ENCODE measurements at regions not wholly inside any gene's neighbourhood (a gene's known extent, or its start where the extent isn't known, plus 50 kb on each side); places are given as distances from the start of the nearest gene placed in this dataset.

- Mint-ChIP-seq H3K4me3 (no peak overlapping the region), H3K9me3 (ENCODE audit: insufficient read depth) (no peaks in the 10 kb centered on the region), H3K27me3 (ENCODE audit: low read depth) (peaks cover 7% of the 10 kb centered on the region), H3K4me1 (ENCODE audit: low read depth) (no peaks in the 10 kb centered on the region), H3K27ac (no peak overlapping the region), H3K36me3 (ENCODE audit: low read depth) (no peaks in the 10 kb centered on the region)
- DNase-seq (no peak), ATAC-seq (no peak)
- POLR2A ChIA-PET, result no interaction called here
- CTCF ChIA-PET, result interaction anchor here (0.8 to 1.4 kb wide), 2 partner anchors 12 to 20 kb away, joined by 3 to 4 read pairs; no protein-coding TSS in a partner anchor
Observed at GRCh38 chr4:71691416-71692073, 92.3 kb downstream of the GC start.

DNA sequence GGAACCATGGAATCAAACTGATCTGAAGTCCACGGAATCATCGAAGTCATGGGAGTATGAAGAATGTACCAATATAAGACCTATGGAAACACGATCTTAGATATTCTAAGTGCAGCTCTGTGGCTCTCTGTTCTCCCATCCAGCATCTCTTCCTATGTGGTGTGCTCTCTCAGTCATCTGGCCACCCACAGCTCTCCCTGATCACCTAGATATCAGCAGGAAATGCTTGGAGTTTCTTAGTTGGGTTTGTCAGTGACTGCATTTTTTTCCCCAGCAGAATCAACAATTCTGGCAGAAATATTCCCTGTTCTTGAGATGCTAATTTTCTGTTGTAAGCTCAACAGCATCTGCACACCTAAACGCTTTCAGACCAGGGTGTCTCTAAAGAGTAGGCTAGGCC is 94.1 kb downstream of the GC start:
- no peak overlapping the region for H3K27ac Mint-ChIP-seq
- no peak overlapping the region for H3K4me3 Mint-ChIP-seq
- CTCF ChIA-PET, result no interaction called here
- no peaks in the 10 kb centered on the region for H3K4me1 Mint-ChIP-seq (ENCODE audit: low read depth)
- H3K9me3 Mint-ChIP-seq (ENCODE audit: insufficient read depth), result no peaks in the 10 kb centered on the region
- H3K36me3 Mint-ChIP-seq (ENCODE audit: low read depth), result no peaks in the 10 kb centered on the region
- ATAC-seq (no peak), DNase-seq (no peak)
- POLR2A ChIA-PET, result no interaction called here
- H3K27me3 Mint-ChIP-seq (ENCODE audit: low read depth), result peaks cover 2% of the 10 kb centered on the region

DNA sequence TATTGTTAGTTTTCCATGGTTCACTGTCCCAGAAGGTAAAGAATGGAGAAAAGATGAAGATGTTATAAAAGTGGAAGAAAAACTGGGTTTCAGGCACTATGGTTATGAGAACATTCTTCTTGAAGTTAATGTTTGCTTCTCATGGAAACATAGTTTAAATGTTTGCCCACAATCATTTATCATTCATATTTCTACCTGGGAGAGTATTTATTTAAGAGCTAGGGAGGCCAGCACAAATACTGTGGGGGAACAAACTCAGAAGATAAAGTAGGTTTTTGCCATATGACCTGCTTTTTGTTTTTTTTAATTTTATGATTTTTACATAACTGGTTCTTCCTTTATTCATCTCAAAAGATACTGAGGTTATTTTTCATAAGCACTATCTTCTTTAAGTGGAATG is 96.8 kb downstream of the GC start:
- H3K36me3 Mint-ChIP-seq (ENCODE audit: low read depth), result no peaks in the 10 kb centered on the region
- DNase-seq, result no peak
- peaks cover 4% of the 10 kb centered on the region for H3K27me3 Mint-ChIP-seq (ENCODE audit: low read depth)
- no peaks in the 10 kb centered on the region for H3K4me1 Mint-ChIP-seq (ENCODE audit: low read depth)
- CTCF ChIA-PET, result no interaction called here
- ATAC-seq, result no peak
- H3K9me3 Mint-ChIP-seq (ENCODE audit: insufficient read depth), result no peaks in the 10 kb centered on the region
- H3K27ac Mint-ChIP-seq, result no peak overlapping the region
- H3K4me3 Mint-ChIP-seq, result no peak overlapping the region
- POLR2A ChIA-PET, result no interaction called here

- Mint-ChIP-seq H3K4me3 (no peak overlapping the region), H3K36me3 (ENCODE audit: low read depth) (no peaks in the 10 kb centered on the region), H3K27me3 (ENCODE audit: low read depth) (peaks cover 4% of the 10 kb centered on the region), H3K9me3 (ENCODE audit: insufficient read depth) (no peaks in the 10 kb centered on the region), H3K4me1 (ENCODE audit: low read depth) (no peaks in the 10 kb centered on the region), H3K27ac (no peak overlapping the region)
- ChIA-PET CTCF (no interaction called here), POLR2A (no interaction called here)
- ATAC-seq (no peak), DNase-seq (no peak)
Observed at GRCh38 chr4:71685975-71686374, 97.9 kb downstream of the GC start.

DNA sequence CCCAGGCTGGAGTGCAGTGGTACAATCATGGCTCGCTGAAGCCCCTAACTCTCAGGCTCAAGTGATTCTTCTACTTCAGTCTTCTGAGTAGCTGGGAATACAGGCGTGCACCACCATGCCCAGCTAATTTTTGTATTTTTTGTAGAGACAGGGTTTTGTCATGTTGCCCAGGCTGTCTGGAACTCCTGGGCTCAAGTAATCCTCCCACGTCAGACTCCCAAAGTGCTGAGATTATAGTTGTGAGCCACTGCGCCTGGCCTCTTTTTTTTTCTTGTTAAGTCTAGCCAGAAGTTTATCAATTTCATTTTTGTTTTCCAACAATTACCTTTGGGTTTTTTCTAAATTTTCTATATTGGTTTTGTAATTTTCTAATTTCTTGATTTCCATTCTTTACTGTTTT is 100.6 kb downstream of the GC start:
- no peak overlapping the region for H3K4me3 Mint-ChIP-seq
- peaks cover 6% of the 10 kb centered on the region for H3K27me3 Mint-ChIP-seq (ENCODE audit: low read depth)
- no peak for DNase-seq
- H3K9me3 Mint-ChIP-seq (ENCODE audit: insufficient read depth), result no peaks in the 10 kb centered on the region
- H3K27ac Mint-ChIP-seq, result no peak overlapping the region
- ChIA-PET CTCF (no interaction called here), POLR2A (no interaction called here)
- H3K36me3 Mint-ChIP-seq (ENCODE audit: low read depth), result no peaks in the 10 kb centered on the region
- H3K4me1 Mint-ChIP-seq (ENCODE audit: low read depth), result no peaks in the 10 kb centered on the region
- no peak for ATAC-seq

DNA sequence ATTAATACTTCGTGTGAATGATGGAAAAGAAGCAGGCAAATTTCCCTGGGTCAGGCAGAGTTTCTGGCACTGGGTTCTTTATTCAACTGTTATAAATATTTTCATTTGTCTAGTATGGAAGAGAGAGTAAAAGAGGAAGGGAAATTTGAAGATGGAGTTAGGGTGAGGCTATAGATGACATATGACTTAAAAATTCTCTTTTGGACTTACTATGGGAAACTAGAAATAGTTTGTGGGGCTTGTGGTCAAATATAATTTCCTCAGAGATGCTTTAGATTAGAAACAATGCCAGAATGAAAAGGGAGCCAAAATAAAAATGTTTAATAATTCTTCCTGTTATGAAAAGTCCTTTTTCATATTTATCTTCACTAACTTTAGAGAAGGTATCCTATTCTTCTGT is 103.2 kb downstream of the GC start:
- Mint-ChIP-seq H3K27ac (no peak overlapping the region), H3K4me3 (no peak overlapping the region)
- POLR2A ChIA-PET, result no interaction called here

DNA sequence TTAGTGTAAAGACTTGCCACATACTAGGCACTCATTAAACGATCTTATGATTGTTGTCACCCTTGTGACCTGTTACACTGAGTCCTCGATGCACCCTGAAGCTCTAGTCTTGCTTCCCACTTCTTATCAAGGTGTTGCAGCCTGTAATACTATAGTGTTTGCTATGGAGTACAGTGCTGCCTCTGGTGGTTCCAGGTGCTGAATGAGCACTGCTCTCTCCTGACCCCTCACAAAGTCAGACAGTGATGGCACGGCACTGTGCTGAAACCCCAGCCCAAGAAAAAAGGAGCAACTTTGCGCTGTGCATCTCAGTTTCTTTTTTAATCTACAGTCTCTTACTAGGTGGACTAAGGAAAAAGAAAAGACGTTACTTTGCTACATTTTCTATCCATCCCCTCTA is 106.3 kb downstream of the GC start:
- no peak for ATAC-seq
- CTCF ChIA-PET, result no interaction called here

More for the DNA sequence above, 103.2 kb downstream of the GC start:
- CTCF ChIA-PET, result no interaction called here
- H3K27me3 Mint-ChIP-seq (ENCODE audit: low read depth), result peaks cover 4% of the 10 kb centered on the region
- no peaks in the 10 kb centered on the region for H3K9me3 Mint-ChIP-seq (ENCODE audit: insufficient read depth)
- no peak for ATAC-seq
- no peaks in the 10 kb centered on the region for H3K36me3 Mint-ChIP-seq (ENCODE audit: low read depth)
- no peaks in the 10 kb centered on the region for H3K4me1 Mint-ChIP-seq (ENCODE audit: low read depth)
- no peak for DNase-seq

DNA sequence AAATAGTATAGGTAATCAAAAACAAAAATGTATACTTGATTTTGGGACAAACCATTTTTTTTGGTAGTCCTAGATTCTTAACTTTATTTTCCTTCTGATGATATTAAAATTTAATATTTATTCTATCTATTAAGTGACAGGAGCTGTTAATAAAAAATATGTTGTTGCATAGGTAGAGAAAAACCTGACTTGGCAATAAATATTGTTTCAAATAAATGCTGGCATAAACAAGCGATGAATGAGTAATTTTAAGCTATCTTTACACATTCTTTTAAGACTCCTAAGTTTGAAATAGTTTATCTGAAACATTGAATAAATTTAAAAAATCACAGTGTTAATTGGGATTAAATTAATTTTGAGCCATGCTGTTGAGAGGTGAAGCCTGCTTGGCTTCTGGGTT is 114.6 kb downstream of the GC start:
- POLR2A ChIA-PET, result no interaction called here

More for the DNA sequence above, 106.3 kb downstream of the GC start:
- Mint-ChIP-seq H3K9me3 (ENCODE audit: insufficient read depth) (no peaks in the 10 kb centered on the region), H3K4me1 (ENCODE audit: low read depth) (no peaks in the 10 kb centered on the region), H3K27me3 (ENCODE audit: low read depth) (peaks cover 3% of the 10 kb centered on the region), H3K36me3 (ENCODE audit: low read depth) (no peaks in the 10 kb centered on the region), H3K27ac (no peak overlapping the region), H3K4me3 (no peak overlapping the region)
- POLR2A ChIA-PET, result no interaction called here
- DNase-seq, result no peak

GRCh38 chr4:71665358-71665757 is 118.5 kb downstream of the GC start:
- Mint-ChIP-seq H3K27me3 (ENCODE audit: low read depth) (no peaks in the 10 kb centered on the region), H3K27ac (no peak overlapping the region), H3K36me3 (ENCODE audit: low read depth) (no peaks in the 10 kb centered on the region), H3K4me1 (ENCODE audit: low read depth) (peaks cover 3% of the 10 kb centered on the region), H3K4me3 (no peak overlapping the region), H3K9me3 (ENCODE audit: insufficient read depth) (peaks cover 4% of the 10 kb centered on the region)
- CTCF ChIA-PET, result no interaction called here
- POLR2A ChIA-PET, result no interaction called here
- no peak for DNase-seq
- ATAC-seq, result no peak

More for the DNA sequence above, 114.6 kb downstream of the GC start:
- DNase-seq (no peak), ATAC-seq (no peak)
- CTCF ChIA-PET, result no interaction called here
- Mint-ChIP-seq H3K27me3 (ENCODE audit: low read depth) (no peaks in the 10 kb centered on the region), H3K9me3 (ENCODE audit: insufficient read depth) (peaks cover 4% of the 10 kb centered on the region), H3K4me3 (no peak overlapping the region), H3K4me1 (ENCODE audit: low read depth) (no peaks in the 10 kb centered on the region), H3K27ac (no peak overlapping the region), H3K36me3 (ENCODE audit: low read depth) (no peaks in the 10 kb centered on the region)

- Mint-ChIP-seq H3K27ac (no peak overlapping the region), H3K4me1 (ENCODE audit: low read depth) (peaks cover 3% of the 10 kb centered on the region), H3K9me3 (ENCODE audit: insufficient read depth) (no peaks in the 10 kb centered on the region), H3K4me3 (no peak overlapping the region), H3K27me3 (ENCODE audit: low read depth) (no peaks in the 10 kb centered on the region), H3K36me3 (ENCODE audit: low read depth) (no peaks in the 10 kb centered on the region)
- ATAC-seq (no peak), DNase-seq (no peak)
- ChIA-PET CTCF (no interaction called here), POLR2A (no interaction called here)
Observed at GRCh38 chr4:71664366-71664765, 119.5 kb downstream of the GC start.

DNA sequence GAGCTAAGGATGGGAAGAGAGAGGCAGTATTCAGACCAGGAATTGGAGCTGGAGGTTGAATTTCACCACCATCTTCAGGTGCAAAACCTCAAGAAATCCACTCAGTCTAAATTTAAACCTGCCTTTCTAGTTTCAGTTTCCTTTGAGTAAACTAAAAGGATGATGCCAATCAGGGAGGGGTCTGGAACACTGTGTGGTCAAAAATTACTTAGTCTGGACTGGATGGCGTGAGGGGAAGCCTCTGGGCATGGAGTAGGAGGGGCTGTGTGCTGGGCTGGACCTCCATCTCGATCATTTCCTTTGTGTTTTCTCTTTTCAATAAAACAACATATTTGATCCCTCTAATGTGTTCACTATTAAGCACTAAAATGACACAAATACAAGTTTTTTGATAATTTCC is 120.1 kb downstream of the GC start:
- ChIA-PET POLR2A (no interaction called here), CTCF (no interaction called here)
- H3K9me3 Mint-ChIP-seq (ENCODE audit: insufficient read depth), result no peaks in the 10 kb centered on the region
- peaks cover 3% of the 10 kb centered on the region for H3K4me1 Mint-ChIP-seq (ENCODE audit: low read depth)
- no peaks in the 10 kb centered on the region for H3K27me3 Mint-ChIP-seq (ENCODE audit: low read depth)
- ATAC-seq, result no peak
- no peak overlapping the region for H3K4me3 Mint-ChIP-seq
- no peaks in the 10 kb centered on the region for H3K36me3 Mint-ChIP-seq (ENCODE audit: low read depth)
- no peak for DNase-seq
- no peak overlapping the region for H3K27ac Mint-ChIP-seq

DNA sequence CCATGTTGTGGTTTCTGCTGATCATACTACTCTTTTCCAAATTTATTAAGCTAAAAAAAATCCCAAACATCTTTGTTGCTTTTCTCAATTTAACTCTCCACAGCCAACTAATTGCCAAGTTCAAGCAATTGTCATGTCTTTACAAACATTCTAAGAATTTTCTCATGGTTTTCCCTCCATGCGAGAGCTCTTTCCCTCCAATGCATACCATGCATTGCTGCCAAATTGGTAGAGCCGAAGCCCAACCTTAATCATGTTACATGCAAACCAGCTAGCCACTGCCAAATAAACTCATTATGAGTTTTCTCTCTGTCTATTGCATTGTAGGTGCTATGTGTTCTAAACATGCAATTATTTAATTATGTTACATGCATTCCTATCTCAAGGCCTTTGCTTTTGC is 123.9 kb downstream of the GC start:
- ChIA-PET POLR2A (no interaction called here), CTCF (no interaction called here)
- no peak overlapping the region for H3K4me3 Mint-ChIP-seq
- no peak overlapping the region for H3K27ac Mint-ChIP-seq
- ATAC-seq (no peak), DNase-seq (no peak)
- H3K9me3 Mint-ChIP-seq (ENCODE audit: insufficient read depth), result no peaks in the 10 kb centered on the region
- no peaks in the 10 kb centered on the region for H3K36me3 Mint-ChIP-seq (ENCODE audit: low read depth)
- peaks cover 3% of the 10 kb centered on the region for H3K4me1 Mint-ChIP-seq (ENCODE audit: low read depth)
- peaks cover 4% of the 10 kb centered on the region for H3K27me3 Mint-ChIP-seq (ENCODE audit: low read depth)

DNA sequence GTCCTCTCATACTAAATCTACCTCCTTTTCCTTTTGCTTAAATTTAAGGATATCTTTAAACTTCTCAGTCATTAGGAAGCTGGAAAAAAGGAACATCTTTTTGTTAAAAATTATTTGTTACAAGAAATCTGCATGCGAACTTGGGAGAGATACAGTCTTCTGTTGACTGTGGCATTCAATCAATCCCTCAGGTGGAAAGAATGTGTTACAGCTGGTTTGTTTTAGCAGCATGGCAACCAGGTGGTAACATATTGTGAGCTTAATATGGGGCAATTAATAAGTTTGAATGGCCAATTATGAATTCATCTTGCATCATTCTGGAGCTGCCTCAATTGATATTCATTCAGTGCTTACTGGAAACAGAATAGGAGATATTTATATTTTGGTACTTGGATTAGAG is 135.0 kb downstream of the GC start:
- Mint-ChIP-seq H3K4me3 (no peak overlapping the region), H3K9me3 (ENCODE audit: insufficient read depth) (no peaks in the 10 kb centered on the region), H3K36me3 (ENCODE audit: low read depth) (no peaks in the 10 kb centered on the region), H3K27ac (no peak overlapping the region), H3K27me3 (ENCODE audit: low read depth) (no peaks in the 10 kb centered on the region), H3K4me1 (ENCODE audit: low read depth) (no peaks in the 10 kb centered on the region)
- POLR2A ChIA-PET, result no interaction called here
- CTCF ChIA-PET, result no interaction called here
- DNase-seq, result no peak
- ATAC-seq, result no peak
